Lower leg skin (tissue), 3 donors: ENCODE measurements at regions not wholly inside any gene's neighbourhood (a gene's known extent, or its start where the extent isn't known, plus 50 kb on each side); places are given as distances from the start of the nearest gene placed in this dataset.

Experiments
- POLR2A ChIP-seq, 2 donors: fragments of 450-650 bp; IDR thresholded peaks; one replicate each; pipeline ENCODE4 v1.6.1; 2016 to 2017; ENCODE audit warnings: antibody characterized with exemption in 2 of 2, mild to moderate bottlenecking in 1 of 2, moderate library complexity in 1 of 2
- TF ChIP-seq, protein P1 (sequence below), 3 donors: fragments of 450-650 bp; IDR thresholded peaks; one replicate each; pipeline ENCODE4 v1.5.1; 2016; ENCODE audit warnings: antibody characterized with exemption in 3 of 3, mild to moderate bottlenecking in 3 of 3, moderate library complexity in 2 of 3

DNA sequence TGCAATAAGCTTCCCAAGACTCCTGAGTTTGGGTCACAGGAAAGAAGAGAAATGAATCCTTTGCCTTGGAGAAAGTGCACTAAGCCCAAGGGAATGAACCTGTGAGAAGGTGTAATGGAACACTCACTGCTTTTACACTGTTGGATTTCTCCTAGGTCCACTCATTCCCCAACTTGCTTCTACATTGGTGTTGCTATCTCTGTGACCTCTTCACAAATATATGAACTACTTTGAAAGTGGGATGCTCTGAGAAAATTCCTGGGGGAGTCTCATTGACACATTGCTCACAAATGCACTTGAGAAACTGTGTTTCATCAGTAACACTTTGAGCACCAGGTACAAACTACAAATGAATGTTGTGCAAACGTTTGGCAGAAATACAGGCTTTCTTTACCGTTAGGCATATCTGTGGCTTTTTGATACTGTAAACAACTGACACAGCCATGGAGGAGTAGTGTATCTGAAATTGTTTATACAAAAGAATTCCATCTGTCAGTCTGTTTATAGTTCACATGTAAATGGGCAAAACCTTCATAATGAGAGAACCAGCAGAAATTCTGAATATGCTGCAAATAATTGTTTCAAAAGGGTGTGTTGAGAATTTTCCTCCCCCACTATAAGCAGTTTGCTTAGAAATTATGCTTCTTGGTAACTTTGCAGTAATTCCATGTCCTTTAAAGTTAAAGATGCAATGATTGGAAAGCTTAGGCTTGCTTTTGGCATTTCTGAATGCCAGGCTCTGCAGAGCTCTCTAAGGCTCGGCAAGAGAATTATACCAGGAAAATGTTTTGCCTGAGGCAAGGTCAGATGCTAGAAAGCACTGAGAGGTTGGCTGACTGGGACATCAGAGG lies 348.5 kb upstream of the DDHD1 start:
- TF ChIP-seq, protein P1, sequence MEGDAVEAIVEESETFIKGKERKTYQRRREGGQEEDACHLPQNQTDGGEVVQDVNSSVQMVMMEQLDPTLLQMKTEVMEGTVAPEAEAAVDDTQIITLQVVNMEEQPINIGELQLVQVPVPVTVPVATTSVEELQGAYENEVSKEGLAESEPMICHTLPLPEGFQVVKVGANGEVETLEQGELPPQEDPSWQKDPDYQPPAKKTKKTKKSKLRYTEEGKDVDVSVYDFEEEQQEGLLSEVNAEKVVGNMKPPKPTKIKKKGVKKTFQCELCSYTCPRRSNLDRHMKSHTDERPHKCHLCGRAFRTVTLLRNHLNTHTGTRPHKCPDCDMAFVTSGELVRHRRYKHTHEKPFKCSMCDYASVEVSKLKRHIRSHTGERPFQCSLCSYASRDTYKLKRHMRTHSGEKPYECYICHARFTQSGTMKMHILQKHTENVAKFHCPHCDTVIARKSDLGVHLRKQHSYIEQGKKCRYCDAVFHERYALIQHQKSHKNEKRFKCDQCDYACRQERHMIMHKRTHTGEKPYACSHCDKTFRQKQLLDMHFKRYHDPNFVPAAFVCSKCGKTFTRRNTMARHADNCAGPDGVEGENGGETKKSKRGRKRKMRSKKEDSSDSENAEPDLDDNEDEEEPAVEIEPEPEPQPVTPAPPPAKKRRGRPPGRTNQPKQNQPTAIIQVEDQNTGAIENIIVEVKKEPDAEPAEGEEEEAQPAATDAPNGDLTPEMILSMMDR (IDR thresholded peaks at IDR 0.05), result no peak
- TF ChIP-seq POLR2A (IDR thresholded peaks at IDR 0.05), result no peak
